RPMI7951 (cell line): ENCODE measurements at regions not wholly inside any gene's neighbourhood (a gene's known extent, or its start where the extent isn't known, plus 50 kb on each side); places are given as distances from the start of the nearest gene placed in this dataset.
A peak's percentile ranks its signal among the peaks of the same experiment; 100 is the strongest.

Experiments used
- DNase-seq: peaks from one replicate; pipeline ENCODE4 v3.0.0-alpha.2; 2012; ENCODE audit warnings: low read depth

GRCh38 chr11:115778928-115779650 lies 274.9 kb upstream of the CADM1 start:
- DNase-seq, result peak; percentile 69

- DNase-seq, result no peak
Measured at GRCh38 chr11:115776916-115777315, 272.7 kb upstream of the CADM1 start.

DNA sequence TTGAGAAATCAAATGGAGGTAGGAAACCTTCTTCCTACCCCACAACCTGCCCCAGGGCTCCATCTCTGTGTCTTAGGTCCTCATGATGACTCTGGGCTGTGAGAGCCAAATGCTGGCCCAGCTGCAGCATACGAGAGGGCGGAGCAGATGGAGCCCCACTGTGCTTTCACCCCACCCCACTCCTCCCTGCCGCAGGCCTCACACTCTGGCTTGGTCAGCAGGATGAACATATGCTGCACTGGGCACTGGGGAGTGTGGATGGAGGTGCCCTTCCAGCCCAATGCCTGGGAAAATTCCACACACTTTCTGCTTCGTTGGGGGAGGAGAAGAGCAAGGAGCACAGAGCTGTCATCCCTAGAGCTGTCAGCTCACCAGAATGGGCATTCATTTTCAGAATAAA lies 271.6 kb upstream of the CADM1 start:
- no peak for DNase-seq

- no peak for DNase-seq
Measured at GRCh38 chr11:115774756-115775155, 270.5 kb upstream of the CADM1 start.

- DNase-seq, result no peak
Measured at GRCh38 chr11:115769891-115770290, 265.7 kb upstream of the CADM1 start.

- DNase-seq, result no peak
Measured at GRCh38 chr11:115767883-115768282, 263.7 kb upstream of the CADM1 start.

DNA sequence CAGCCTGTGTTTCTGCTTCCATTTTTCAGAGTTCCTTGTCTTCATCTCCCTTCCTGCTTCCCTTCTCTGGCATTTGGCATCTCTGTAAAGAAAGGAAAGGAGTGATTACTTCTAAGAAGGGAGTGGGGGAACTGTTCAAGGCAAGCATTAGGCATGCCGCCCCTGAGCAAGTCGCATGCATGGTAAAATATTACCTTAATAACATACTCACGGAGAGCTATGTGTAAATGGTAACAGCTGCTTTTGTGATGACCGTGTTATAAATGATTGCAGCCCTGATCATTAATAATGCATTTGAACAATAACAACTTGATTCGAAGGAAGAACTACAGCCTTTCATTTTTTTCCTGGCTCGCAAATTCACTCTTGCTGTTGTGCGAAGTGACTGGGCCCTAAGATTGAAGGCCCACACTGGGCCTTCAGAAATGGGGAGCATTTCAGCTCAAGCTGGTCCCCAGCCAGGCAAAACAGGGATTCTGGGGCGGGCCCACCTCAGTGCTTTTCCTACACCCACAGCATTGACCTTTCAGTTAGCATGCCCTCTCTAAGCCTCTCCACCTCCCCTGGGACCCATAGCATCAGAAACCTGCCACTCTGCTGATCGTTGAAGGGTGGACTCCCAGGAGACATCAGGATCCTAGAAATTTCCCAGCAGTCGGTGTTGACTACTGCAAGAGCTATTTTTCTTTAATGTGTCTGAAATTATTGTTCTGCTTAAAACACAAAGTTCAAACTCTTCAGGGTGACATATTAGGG lies 263.0 kb upstream of the CADM1 start:
- DNase-seq, result no peak

GRCh38 chr11:115766561-115766960 lies 262.3 kb upstream of the CADM1 start:
- no peak for DNase-seq

DNA sequence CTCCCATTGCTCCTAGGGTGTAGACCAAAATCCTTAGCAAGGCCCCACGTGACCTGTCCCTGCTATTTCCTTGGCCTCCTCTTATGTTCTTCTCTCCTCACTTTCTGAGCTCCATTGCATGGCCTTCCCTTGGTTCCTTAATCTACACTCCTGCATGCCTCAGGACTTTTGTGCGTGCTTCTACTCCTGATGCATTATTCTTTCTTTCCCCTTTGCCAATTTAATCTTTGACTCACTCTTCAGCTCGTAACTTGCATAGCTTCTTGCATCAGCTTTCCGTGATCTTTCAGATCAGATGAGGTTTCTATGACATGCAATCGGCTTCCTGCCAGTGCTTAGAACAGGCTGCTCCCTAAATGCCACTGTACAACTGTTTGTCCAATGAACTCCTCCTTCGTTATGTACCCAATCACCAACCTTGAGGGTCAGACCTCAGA lies 261.6 kb upstream of the CADM1 start:
- peak; percentile 88 for DNase-seq

DNA sequence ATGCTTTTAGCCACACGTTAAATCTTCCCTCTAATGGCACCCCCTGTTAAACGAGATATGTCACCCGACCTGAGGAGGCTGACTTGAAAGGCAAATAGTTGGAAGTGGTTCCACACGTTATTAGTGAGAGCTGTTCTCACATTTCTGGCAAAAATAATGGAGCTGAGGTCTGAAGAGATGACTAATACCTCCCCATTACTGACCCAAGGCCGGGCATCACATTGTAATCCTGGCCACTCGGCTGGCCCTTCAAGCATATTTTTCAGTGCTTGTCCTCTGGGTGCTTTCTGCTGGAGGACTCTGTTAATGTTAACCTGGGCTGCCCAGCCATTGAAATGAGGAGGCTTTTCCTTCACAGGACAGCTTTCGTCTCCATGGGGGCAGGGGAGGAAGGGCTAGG lies 260.0 kb upstream of the CADM1 start:
- DNase-seq, result peak; percentile 60

DNA sequence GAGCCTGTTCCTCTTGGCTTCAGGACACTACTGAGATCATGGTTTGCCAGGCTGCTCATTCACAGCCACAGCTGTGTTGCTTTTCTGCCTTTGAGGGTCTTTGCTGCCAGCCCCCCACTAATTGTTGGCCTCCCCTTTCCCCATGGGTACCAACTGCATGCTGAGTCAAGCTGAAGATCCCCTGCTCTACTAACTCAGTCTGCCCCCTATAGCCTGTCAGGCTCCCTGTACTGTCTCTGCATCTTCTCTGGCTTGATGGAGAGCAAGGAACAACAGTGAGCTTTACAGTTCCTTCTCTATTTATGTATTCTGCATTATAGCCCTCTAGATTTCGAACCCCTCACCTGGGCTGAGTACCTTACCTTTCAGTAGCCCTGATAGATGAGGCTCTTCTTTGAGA lies 257.6 kb upstream of the CADM1 start:
- DNase-seq, result no peak

DNA sequence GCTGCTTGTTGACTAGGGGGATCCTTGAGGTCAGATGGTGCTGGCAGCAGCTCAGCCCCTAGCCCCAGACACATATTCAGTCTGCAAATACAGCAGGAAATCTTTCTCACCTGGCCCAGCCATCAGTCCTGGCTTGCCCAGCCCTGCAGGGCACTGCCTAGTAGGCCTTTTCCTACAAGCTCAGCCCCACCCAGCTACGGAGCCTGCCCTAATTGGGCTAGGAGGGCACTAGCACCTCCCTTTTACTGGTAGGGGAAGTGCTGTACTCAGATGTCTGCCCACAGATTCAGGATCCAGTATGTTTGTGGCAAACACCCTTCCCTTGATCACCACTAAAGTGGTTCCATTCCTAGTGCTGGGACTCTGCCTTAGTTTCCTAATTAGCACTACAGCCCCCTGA lies 257.1 kb upstream of the CADM1 start:
- no peak for DNase-seq

DNA sequence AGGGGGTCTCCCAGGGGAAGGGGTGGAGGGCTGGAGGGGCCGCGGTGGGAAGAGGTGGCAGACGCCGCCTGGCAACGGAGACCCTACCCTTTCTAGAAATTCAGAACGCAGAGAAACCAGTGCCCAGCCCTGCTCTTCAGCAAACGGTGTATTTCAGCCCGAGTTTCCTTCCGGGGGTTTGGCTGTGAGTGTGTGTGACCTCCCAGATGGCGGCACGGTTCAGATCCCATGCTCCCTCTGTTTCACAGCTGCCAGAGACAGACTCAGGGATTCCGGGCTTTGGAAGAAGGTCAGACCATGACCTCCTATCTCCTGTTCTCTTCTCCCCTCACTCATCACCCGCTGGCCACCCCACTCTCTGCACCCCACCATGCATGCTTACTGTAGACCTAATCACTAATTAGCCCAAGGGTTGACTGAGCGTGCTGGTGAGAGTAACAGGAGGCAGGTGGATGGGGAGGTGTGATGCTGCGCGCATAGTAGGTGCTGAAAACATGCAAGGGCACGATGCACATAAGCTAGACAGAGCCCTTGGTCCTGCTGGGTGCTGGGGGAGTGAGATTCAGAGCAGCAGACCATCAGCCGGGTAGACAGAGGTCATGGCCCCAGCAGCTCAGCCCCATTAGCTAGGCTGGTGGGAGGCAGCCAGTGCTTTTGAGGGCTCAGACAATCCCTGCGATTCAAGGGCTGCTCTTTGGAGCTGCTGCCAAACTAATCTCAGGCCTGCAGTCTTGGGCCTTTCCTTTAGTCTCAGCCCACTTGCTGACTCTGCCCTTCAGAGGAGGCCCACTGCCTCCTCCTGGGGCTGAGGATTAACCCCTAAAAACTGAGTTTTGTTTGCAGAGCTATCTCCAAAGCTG lies 256.5 kb upstream of the CADM1 start:
- DNase-seq, result peak; percentile 39

DNA sequence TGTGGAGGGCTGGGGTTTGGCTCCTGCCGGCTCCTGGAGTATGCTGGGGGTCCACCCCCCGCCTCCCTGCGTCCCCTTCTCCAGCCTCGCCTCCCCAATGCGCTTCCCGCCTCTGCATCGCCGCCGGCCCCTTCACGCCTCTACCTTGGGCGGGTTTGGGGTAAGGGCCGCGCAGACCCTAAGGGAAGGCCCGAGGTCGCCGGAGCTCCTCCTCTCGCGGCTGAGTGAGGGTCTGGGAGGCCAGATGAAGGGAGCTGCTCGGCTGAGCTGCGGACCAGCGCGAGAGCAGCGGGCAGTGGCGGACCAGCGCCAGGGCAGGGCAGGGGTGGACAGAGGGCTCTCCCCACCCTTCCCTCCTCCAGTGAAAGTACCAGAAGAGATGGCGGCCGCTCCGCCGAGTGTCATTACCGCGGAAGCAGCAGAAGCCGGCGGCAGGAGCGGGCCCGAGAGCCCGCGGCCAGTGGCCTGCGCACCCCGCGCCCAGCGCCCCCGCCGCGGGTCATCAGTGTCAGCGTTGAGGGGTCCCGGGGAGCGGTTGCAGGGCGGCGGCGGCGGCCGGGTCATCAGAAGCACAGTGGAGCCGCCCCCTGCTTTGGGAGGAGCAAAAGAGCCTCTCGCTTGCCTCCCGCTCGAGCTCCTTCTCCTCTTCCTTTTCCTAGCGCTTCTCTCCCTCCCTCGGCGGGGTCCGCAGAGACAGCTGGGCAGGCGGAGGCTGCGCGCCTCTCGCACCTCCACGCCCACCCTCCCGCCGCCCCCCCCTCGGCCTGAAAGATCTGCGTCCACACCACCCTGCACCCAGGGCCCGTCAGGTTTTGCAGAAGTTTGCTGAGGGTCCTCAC lies 255.6 kb upstream of the CADM1 start:
- DNase-seq, result peak; percentile 42

DNA sequence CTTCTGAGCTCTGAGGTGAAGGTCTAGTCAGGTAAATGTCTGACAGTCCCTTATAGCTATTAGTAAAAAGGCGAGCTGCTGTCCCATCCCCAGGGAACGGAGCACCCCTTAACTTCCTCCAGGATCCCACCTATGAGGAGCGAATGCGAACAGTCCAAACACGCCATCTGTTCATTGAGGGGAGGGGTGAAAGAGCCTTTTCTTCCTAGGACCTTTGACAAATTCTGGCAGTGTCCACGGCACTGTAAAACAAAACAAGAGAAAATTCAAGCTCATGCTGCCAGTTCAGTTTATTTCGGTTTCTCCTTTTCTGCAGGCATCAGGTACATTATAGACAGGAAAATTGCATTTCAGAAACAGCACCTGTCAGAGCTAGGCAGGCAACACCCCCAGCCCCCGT lies 253.8 kb upstream of the CADM1 start:
- no peak for DNase-seq

DNA sequence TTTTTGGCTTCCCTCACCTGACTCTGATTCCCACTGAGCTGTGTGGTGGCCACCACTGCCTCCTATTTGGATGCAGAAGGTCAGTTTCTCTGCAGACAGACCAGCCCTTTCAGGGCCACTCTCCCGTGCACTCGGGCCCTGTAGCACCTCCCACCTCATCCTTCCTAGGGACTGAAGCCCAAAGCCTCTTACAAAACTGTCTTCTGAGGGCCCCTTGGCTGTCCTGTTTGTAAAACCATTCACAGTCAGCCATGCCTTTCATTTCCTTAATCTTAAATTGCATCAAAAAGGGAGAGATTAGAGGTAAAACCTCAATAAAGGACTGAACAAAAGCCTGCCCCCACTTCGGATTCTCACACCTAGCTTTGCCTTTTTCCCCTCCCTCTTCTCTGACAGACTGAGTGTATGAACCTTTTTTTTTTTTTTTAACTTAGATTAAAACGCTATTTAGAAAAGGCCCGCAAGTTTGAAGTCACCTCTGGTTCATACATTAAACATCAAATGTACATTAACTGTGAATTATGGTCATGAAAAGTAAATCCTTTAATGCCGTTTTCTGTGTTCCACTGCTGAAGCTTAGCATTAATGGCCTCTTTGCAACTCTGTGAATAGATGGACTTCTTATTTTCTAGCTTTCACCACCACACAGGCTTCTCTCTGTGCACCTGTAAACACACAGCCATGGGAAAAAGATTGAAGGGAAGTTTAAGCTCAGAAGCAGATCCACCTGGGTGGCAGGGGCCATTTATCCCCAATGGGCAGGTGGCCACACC lies 247.2 kb upstream of the CADM1 start:
- DNase-seq, result no peak

GRCh38 chr11:115745610-115746512 lies 241.6 kb upstream of the CADM1 start:
- no peak for DNase-seq

DNA sequence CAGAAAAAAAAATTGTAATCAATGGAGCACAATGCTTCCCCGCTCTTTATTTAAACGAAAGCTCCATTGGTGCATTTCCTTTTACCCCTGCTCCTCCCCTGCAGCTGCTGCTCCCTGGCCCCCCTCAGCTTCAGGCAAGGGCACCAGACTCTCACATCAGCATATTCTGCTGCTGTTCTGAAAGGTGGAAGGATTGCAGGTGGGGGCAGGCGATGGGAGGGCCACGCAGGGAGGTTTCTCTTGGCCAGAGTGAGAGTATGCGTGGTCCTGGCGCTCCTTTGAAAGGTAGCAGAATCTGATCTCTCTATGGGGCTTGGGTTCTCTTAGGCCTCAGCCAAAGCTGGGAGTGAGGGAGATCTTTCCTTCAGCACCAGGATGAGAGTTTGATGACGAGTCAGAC lies 240.9 kb upstream of the CADM1 start:
- no peak for DNase-seq

DNA sequence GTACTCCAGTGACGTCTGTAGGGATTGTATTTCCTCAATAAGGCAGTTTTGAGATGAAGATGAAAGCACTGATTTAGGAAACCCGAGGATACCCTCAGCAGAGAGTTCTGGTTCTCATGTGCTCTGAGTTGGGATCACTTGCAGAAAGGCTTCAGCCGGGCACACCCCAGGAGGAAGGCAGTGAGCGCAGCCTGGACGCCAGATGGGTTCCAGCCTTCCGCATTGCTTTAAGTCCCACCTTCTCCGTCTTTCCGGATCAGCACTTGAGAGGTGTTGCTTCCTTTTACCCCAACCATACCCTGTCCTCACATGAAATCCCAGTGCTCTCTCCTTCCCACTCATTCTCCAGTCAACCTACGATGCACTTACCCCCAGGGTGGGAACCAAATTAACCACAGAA lies 239.5 kb upstream of the CADM1 start:
- DNase-seq, result no peak
